Tibial artery (tissue), 4 donors: ENCODE measurements at regions not wholly inside any gene's neighbourhood (a gene's known extent, or its start where the extent isn't known, plus 50 kb on each side); places are given as distances from the start of the nearest gene placed in this dataset.

ENCODE experiments used
- DNase-seq, 2 donors: peaks; one replicate each; pipeline ENCODE4 v3.0.0-alpha.2; 2019
- H3K27ac ChIP-seq, 2 donors: fragments of 200-600 bp; sonication (generic) in 1 of 2; 1 replicate in 1 of 2; 2 replicates in 1 of 2; pipeline ENCODE4 v1.5.1; 2018 to 2019; ENCODE audit warnings: mild to moderate bottlenecking in 1 of 2
- H3K27me3 ChIP-seq, 2 donors: fragments of 200-600 bp; sonication (generic) in 1 of 2; one replicate each; pipeline versions ENCODE4 v1.5.1 to v1.6.0; 2016 to 2019
- H3K36me3 ChIP-seq, 3 donors: fragments of 200-600 bp; sonication (generic) in 2 of 3; one replicate each; pipeline ENCODE4 v1.5.1; 2016 to 2019; ENCODE audit warnings: mild to moderate bottlenecking in 2 of 3
- H3K4me1 ChIP-seq, 4 donors: fragments of 200-600 bp; sonication (generic) in 2 of 4; 1 replicate in 3 of 4; 2 replicates in 1 of 4; pipeline ENCODE4 v1.5.1; 2016 to 2019
- H3K4me3 ChIP-seq, 2 donors: fragments of 200-600 bp; sonication (generic) in 1 of 2; 1 replicate in 1 of 2; 2 replicates in 1 of 2; pipeline ENCODE4 v1.5.1; 2018 to 2019; ENCODE audit warnings: mild to moderate bottlenecking in 2 of 2
- H3K9me3 ChIP-seq, 3 donors: fragments of 200-600 bp; sonication (generic) in 1 of 3; one replicate each; pipeline ENCODE4 v1.5.1; 2016 to 2019
- CTCF ChIP-seq, 2 experiments: fragments of 200-600 bp in 1 of 2; fragments of 450-650 bp in 1 of 2; IDR thresholded peaks; one replicate each; pipeline ENCODE4 v1.5.1; 2017 to 2019; ENCODE audit warnings: antibody characterized with exemption in 2 of 2, mild to moderate bottlenecking in 1 of 2, moderate library complexity in 1 of 2
- intact Hi-C: fragments of 100-400 bp; cut with DNase I; formaldehyde crosslinking; loops from one replicate; pipeline ENCODE4 v1.15.0; 2023; ENCODE audit warnings: low total_unique reads

- H3K4me3 ChIP-seq = no peak overlapping the region
- intact Hi-C loops = no loop called here
- H3K27me3 ChIP-seq = no peaks in the 10 kb centered on the region
- TF ChIP-seq CTCF (IDR thresholded peaks at IDR 0.05) = no peak
- no peak overlapping the region for H3K27ac ChIP-seq
- H3K9me3 ChIP-seq = no peaks in the 10 kb centered on the region
- H3K4me1 ChIP-seq = no peaks in the 10 kb centered on the region
- no peaks in the 10 kb centered on the region for H3K36me3 ChIP-seq
- no peak for DNase-seq
Measured at GRCh38 chr20:55205665-55206064, 730.3 kb downstream of the DOK5 start.

GRCh38 chr20:55200317-55200716 lies 724.9 kb downstream of the DOK5 start:
- Histone ChIP-seq H3K27me3 (no peaks in the 10 kb centered on the region), H3K4me1 (no peaks in the 10 kb centered on the region), H3K36me3 (no peaks in the 10 kb centered on the region), H3K27ac (no peak overlapping the region), H3K9me3 (no peaks in the 10 kb centered on the region), H3K4me3 (no peak overlapping the region)
- intact Hi-C loops = no loop called here
- no peak for DNase-seq
- no peak for TF ChIP-seq CTCF (IDR thresholded peaks at IDR 0.05)

GRCh38 chr20:55194947-55195346 lies 719.6 kb downstream of the DOK5 start:
- no peak for TF ChIP-seq CTCF (IDR thresholded peaks at IDR 0.05)
- intact Hi-C loops = no loop called here
- H3K27ac ChIP-seq = no peak overlapping the region

GRCh38 chr20:55186228-55186627 lies 710.8 kb downstream of the DOK5 start:
- no peak for TF ChIP-seq CTCF (IDR thresholded peaks at IDR 0.05)
- intact Hi-C loops = no loop called here
- no peak for DNase-seq
- no peak overlapping the region for H3K4me3 ChIP-seq
- no peak overlapping the region for H3K27ac ChIP-seq
- H3K9me3 ChIP-seq = no peaks in the 10 kb centered on the region
- H3K36me3 ChIP-seq = no peaks in the 10 kb centered on the region
- H3K4me1 ChIP-seq = no peaks in the 10 kb centered on the region
- H3K27me3 ChIP-seq = no peaks in the 10 kb centered on the region

More at GRCh38 chr20:55194947-55195346, 719.6 kb downstream of the DOK5 start:
- no peaks in the 10 kb centered on the region for H3K36me3 ChIP-seq
- no peak for DNase-seq
- no peaks in the 10 kb centered on the region for H3K9me3 ChIP-seq
- no peaks in the 10 kb centered on the region for H3K4me1 ChIP-seq
- H3K4me3 ChIP-seq = no peak overlapping the region
- H3K27me3 ChIP-seq = no peaks in the 10 kb centered on the region

- intact Hi-C loops = no loop called here
- Histone ChIP-seq H3K36me3 (no peaks in the 10 kb centered on the region), H3K4me1 (peaks cover 0 to 8% (median 0%) of the 10 kb centered on the region in 4 donors), H3K27ac (no peak overlapping the region), H3K9me3 (peaks cover 0 to 7% (median 2%) of the 10 kb centered on the region in 3 donors), H3K27me3 (no peaks in the 10 kb centered on the region), H3K4me3 (no peak overlapping the region)
- TF ChIP-seq CTCF (IDR thresholded peaks at IDR 0.05) = no peak
- no peak for DNase-seq
Measured at GRCh38 chr20:55175081-55175480, 699.7 kb downstream of the DOK5 start.

GRCh38 chr20:55174635-55175034 lies 699.2 kb downstream of the DOK5 start:
- peaks cover 0 to 8% (median 0%) of the 10 kb centered on the region in 4 donors for H3K4me1 ChIP-seq
- peaks cover 0 to 2% (median 0%) of the 10 kb centered on the region in 3 donors for H3K9me3 ChIP-seq
- no peak overlapping the region for H3K27ac ChIP-seq
- H3K4me3 ChIP-seq = no peak overlapping the region
- TF ChIP-seq CTCF (IDR thresholded peaks at IDR 0.05) = no peak
- intact Hi-C loops = no loop called here
- no peak for DNase-seq
- H3K27me3 ChIP-seq = no peaks in the 10 kb centered on the region
- no peaks in the 10 kb centered on the region for H3K36me3 ChIP-seq
